HepG2 (cell line): ENCODE measurements at regions not wholly inside any gene's neighbourhood (a gene's known extent, or its start where the extent isn't known, plus 50 kb on each side); places are given as distances from the start of the nearest gene placed in this dataset.

Experiments
- CEBPB ChIP-seq: IDR thresholded peaks from 2 replicates; pipeline ENCODE4 v1.6.1; 2011; ENCODE audit warnings: low read depth, low read length, improper control_type of control experiment, borderline replicate concordance
- HBP1 ChIP-seq: IDR thresholded peaks from 2 replicates; pipeline ENCODE4 v1.6.1; 2016; ENCODE audit warnings: low read depth, control low read depth
- PBX3 ChIP-seq: sonication (generic); formaldehyde crosslinking; IDR thresholded peaks from 2 replicates; pipeline ENCODE4 v1.8.1; 2023; ENCODE audit warnings: missing genetic modification reagents, inconsistent platforms, borderline replicate concordance
- PRDM10 ChIP-seq: sonication (generic); formaldehyde crosslinking; IDR thresholded peaks from 2 replicates; pipeline ENCODE4 v1.4.0; 2020; ENCODE audit warnings: low read depth, missing genetic modification reagents
- RARG ChIP-seq: sonication (generic); formaldehyde crosslinking; IDR thresholded peaks from 2 replicates; pipeline ENCODE4 v1.4.0; 2020; ENCODE audit warnings: low read depth, mild to moderate bottlenecking, missing genetic modification reagents
- SNAPC5 ChIP-seq: sonication (generic); formaldehyde crosslinking; IDR thresholded peaks from 2 replicates; pipeline ENCODE4 v1.8.1; 2023; ENCODE audit warnings: mild to moderate bottlenecking, missing genetic modification reagents, borderline replicate concordance
- ZNF143 ChIP-seq: sonication (generic); formaldehyde crosslinking; IDR thresholded peaks from 2 replicates; pipeline ENCODE4 v1.4.0; 2020; ENCODE audit warnings: missing genetic modification reagents
- ZNF251 ChIP-seq: sonication (generic); formaldehyde crosslinking; IDR thresholded peaks from 2 replicates; pipeline ENCODE4 v1.9.0; 2021; ENCODE audit warnings: mild to moderate bottlenecking, missing genetic modification reagents
- ZNF547 ChIP-seq: sonication (generic); formaldehyde crosslinking; IDR thresholded peaks from 2 replicates; pipeline ENCODE4 v1.5.1; 2020; ENCODE audit warnings: mild to moderate bottlenecking, missing genetic modification reagents
- ZNF780A ChIP-seq: sonication (generic); formaldehyde crosslinking; IDR thresholded peaks from 2 replicates; pipeline ENCODE4 v1.8.0; 2022; ENCODE audit warnings: mild to moderate bottlenecking, missing genetic modification reagents, moderate library complexity

- TF ChIP-seq CEBPB, result no peak
- TF ChIP-seq ZNF547 (CRISPR knock-in tag), result no peak
- no peak for TF ChIP-seq ZNF780A
- TF ChIP-seq PBX3, result no peak
- TF ChIP-seq RARG (CRISPR knock-in tag), result no peak
- no peak for TF ChIP-seq ZNF143 (CRISPR knock-in tag)
- TF ChIP-seq ZNF251 (CRISPR knock-in tag), result no peak
- no peak for TF ChIP-seq SNAPC5 (CRISPR knock-in tag)
- TF ChIP-seq HBP1 (CRISPR knock-in tag), result no peak
- TF ChIP-seq PRDM10 (CRISPR knock-in tag), result no peak
- TF ChIP-seq, all 625 proteins: peak for 0
These were observed 368.3 kb upstream of the AZI2 start (continued) for GRCh38 chr3:28716939-28717338.
